Endothelial cell of umbilical vein (primary cell): ENCODE measurements at regions not wholly inside any gene's neighbourhood (a gene's known extent, or its start where the extent isn't known, plus 50 kb on each side); places are given as distances from the start of the nearest gene placed in this dataset.

Source experiments
- BruUV-seq: library from RNA; stranded (reverse); fragments of 400-500 nt; replicated peaks from 2 replicates; lab custom pipeline; 2021; lab: Mats Ljungman, UMichigan
- CTCF ChIA-PET: fragments of 300-600, 350-600 bp; sonication (Branson Sonifier 250); formaldehyde crosslinking; loops from one replicate; lab custom pipeline; 2021; ENCODE audit warnings: antibody characterized with exemption, inconsistent platforms; lab: Charles Lee
- POLR2A ChIA-PET: fragments of 300-600, 350-600 bp; sonication (Branson Sonifier 250); formaldehyde crosslinking; loops from one replicate; lab custom pipeline; 2021; ENCODE audit warnings: antibody characterized with exemption, inconsistent platforms; lab: Charles Lee
- DNase-seq: peaks from one replicate; pipeline ENCODE4 v3.0.0-alpha.2; 2011; ENCODE audit warnings: low read depth, low spot score
- FAIRE-seq: peaks from 2 replicates; lab custom pipeline; 2011; peaks lifted over from hg19 to GRCh38; lab: Jason Lieb, UNC
- H2AFZ ChIP-seq: 2 replicates; pipeline ENCODE4 v1.6.0; 2012; ENCODE audit warnings: low read depth, low read length, control low read depth, inconsistent platforms
- H3K27ac ChIP-seq: 2 replicates; pipeline ENCODE4 v1.5.1; 2011; ENCODE audit warnings: low read depth, mild to moderate bottlenecking, control low read depth, low read length, moderate library complexity; ENCODE audit not compliant: insufficient read depth
- H3K27me3 ChIP-seq, 2 experiments: 2 replicates each; pipeline versions ENCODE4 v1.6.0 to v1.6.1; 2011; ENCODE audit warnings: low read length in 2 of 2, mixed read lengths in 1 of 2; ENCODE audit not compliant: control insufficient read depth in 2 of 2, insufficient read depth in 2 of 2
- H3K36me3 ChIP-seq, 2 experiments: 2 replicates in 1 of 2; 3 replicates in 1 of 2; pipeline ENCODE4 v1.5.1; 2011; ENCODE audit warnings: low read length in 2 of 2, mild to moderate bottlenecking in 1 of 2, moderate library complexity in 1 of 2; ENCODE audit not compliant: control insufficient read depth in 2 of 2, insufficient read depth in 2 of 2; ENCODE audit errors: extremely low read depth in 1 of 2
- H3K4me1 ChIP-seq: 3 replicates; pipeline ENCODE4 v1.5.1; 2011; ENCODE audit warnings: mild to moderate bottlenecking, low read length; ENCODE audit not compliant: control insufficient read depth, insufficient read depth; ENCODE audit errors: extremely low read depth
- H3K4me2 ChIP-seq: 2 replicates; pipeline ENCODE4 v1.6.1; 2011; ENCODE audit warnings: low read length, control low read depth, mixed read lengths; ENCODE audit not compliant: insufficient read depth
- H3K4me3 ChIP-seq, 3 experiments: fragments of 200-600 bp in 1 of 3; sonication (generic), shearing (Covaris generic) in 1 of 3; replicated peaks in 1 of 3; 2 replicates each; pipeline ENCODE4 v1.5.1; 2011 to 2016; ENCODE audit warnings: control low read depth in 3 of 3, low read length in 3 of 3, mild to moderate bottlenecking in 2 of 3, inconsistent platforms in 1 of 3, low read depth in 1 of 3, moderate library complexity in 1 of 3; ENCODE audit not compliant: insufficient read depth in 1 of 3
- H3K79me2 ChIP-seq: 2 replicates; pipeline ENCODE4 v1.6.0; 2012; ENCODE audit warnings: low read length, inconsistent platforms; ENCODE audit not compliant: control insufficient read depth, insufficient read depth
- H3K9ac ChIP-seq: replicated peaks from 2 replicates; pipeline ENCODE3; 2011; ENCODE audit warnings: low read length, control low read depth; ENCODE audit not compliant: insufficient read depth; ENCODE audit errors: extremely low read depth
- H3K9me1 ChIP-seq: replicated peaks from 3 replicates; pipeline ENCODE4 v1.6.0; 2011; ENCODE audit warnings: mild to moderate bottlenecking, low read length; ENCODE audit not compliant: control insufficient read depth, insufficient read depth; ENCODE audit errors: extremely low read depth
- H3K9me3 ChIP-seq: replicated peaks from 2 replicates; pipeline ENCODE4 v1.5.1; 2012; ENCODE audit warnings: low read length, inconsistent platforms; ENCODE audit not compliant: control insufficient read depth, insufficient read depth
- H4K20me1 ChIP-seq: replicated peaks from 2 replicates; pipeline ENCODE3; 2011; ENCODE audit warnings: mild to moderate bottlenecking, low read length; ENCODE audit not compliant: control insufficient read depth, insufficient read depth; ENCODE audit errors: extremely low read depth
- CTCF ChIP-seq, 2 donors: IDR thresholded peaks; 1 replicate in 1 of 2; 2 replicates in 1 of 2; pipeline ENCODE4 v1.5.1; 2011; ENCODE audit warnings: low read length in 2 of 2, mild to moderate bottlenecking in 2 of 2, moderate library complexity in 2 of 2, control low read depth in 1 of 2, inconsistent platforms in 1 of 2, low read depth in 1 of 2; ENCODE audit not compliant: insufficient read depth in 1 of 2; ENCODE audit errors: extremely low read depth in 1 of 2
- EZH2 ChIP-seq: IDR thresholded peaks from 2 replicates; pipeline ENCODE4 v1.6.1; 2012; ENCODE audit warnings: borderline replicate concordance, low read depth, mild to moderate bottlenecking, moderate library complexity, low read length, inconsistent platforms; ENCODE audit not compliant: severe bottlenecking
- FOS ChIP-seq: IDR thresholded peaks from 2 replicates; pipeline ENCODE4 v1.6.1; 2011; ENCODE audit warnings: mild to moderate bottlenecking, low read length, moderate library complexity, borderline replicate concordance; ENCODE audit not compliant: insufficient read depth
- GATA2 ChIP-seq: IDR thresholded peaks from 2 replicates; pipeline ENCODE4 v1.7.0; 2011; ENCODE audit warnings: low read depth, mild to moderate bottlenecking, moderate library complexity, mixed read lengths, low read length; ENCODE audit not compliant: insufficient read length, insufficient read depth
- JUN ChIP-seq: IDR thresholded peaks from 2 replicates; pipeline ENCODE4 v1.6.1; 2011; ENCODE audit warnings: borderline replicate concordance, low read depth; ENCODE audit not compliant: insufficient read length, insufficient read depth
- MAX ChIP-seq: IDR thresholded peaks from 2 replicates; pipeline ENCODE4 v1.6.1; 2011; ENCODE audit not compliant: insufficient read depth, insufficient read length
- MYC ChIP-seq: IDR thresholded peaks from one replicate; pipeline ENCODE4 v1.6.1; 2011; ENCODE audit warnings: mild to moderate bottlenecking, low read depth, low read length
- POLR2A ChIP-seq: IDR thresholded peaks from 2 replicates; pipeline ENCODE4 v1.6.1; 2012; ENCODE audit warnings: low read depth, mild to moderate bottlenecking, control low read depth, low read length
- POLR2AphosphoS5 ChIP-seq: IDR thresholded peaks from 2 replicates; pipeline ENCODE4 v1.6.1; 2012; ENCODE audit warnings: low read depth, mild to moderate bottlenecking, control low read depth, low read length, moderate library complexity; ENCODE audit not compliant: insufficient read depth
- dilution Hi-C: fragments of 300-500 bp; cut with MboI; formaldehyde crosslinking; loops from one replicate; pipeline ENCODE4 v1.15.0; 2019; ENCODE audit warnings: low sequenced_read_pairs; ENCODE audit not compliant: extremely low pct_ligation_motif_present
- intact Hi-C: fragments of 100-400 bp; cut with micrococcal nuclease; formaldehyde crosslinking; loops from one replicate; pipeline ENCODE4 v1.10.0; 2022

- Histone ChIP-seq H3K9me3 (no peaks in the 10 kb centered on the region), H3K27me3 (no peaks in the 10 kb centered on the region), H4K20me1 (no peaks in the 10 kb centered on the region), H2AFZ (no peak overlapping the region), H3K9ac (no peak overlapping the region), H3K79me2 (no peaks in the 10 kb centered on the region), H3K36me3 (no peaks in the 10 kb centered on the region), H3K9me1 (no peaks in the 10 kb centered on the region), H3K4me2 (no peak overlapping the region), H3K4me3 (no peak overlapping the region), H3K27ac (no peak overlapping the region), H3K4me1 (no peaks in the 10 kb centered on the region)
- no peak for DNase-seq
- dilution Hi-C loops, result no loop called here
- TF ChIP-seq MAX (no peak), POLR2AphosphoS5 (no peak), CTCF (IDR thresholded peaks at IDR 0.05; ENCODE audit: extremely low read depth in 1 of 2, insufficient read depth in 1 of 2, low read depth in 1 of 2, low read length in 2 of 2) (no peak)
- intact Hi-C loops, result no loop called here
- no TSS peak for BruUV-seq
- FAIRE-seq, result no peak
- ChIA-PET POLR2A (no interaction called here), CTCF (interaction anchor here (0.8 kb wide), 1 partner anchor 346 kb away, joined by 3 read pairs; no protein-coding TSS in a partner anchor)
These were observed 464.2 kb downstream of the EBF1 start for GRCh38 chr5:158635565-158635964.

- Histone ChIP-seq H3K4me1 (no peaks in the 10 kb centered on the region), H3K36me3 (no peaks in the 10 kb centered on the region), H2AFZ (no peak overlapping the region), H3K9me1 (no peaks in the 10 kb centered on the region), H3K9ac (no peak overlapping the region), H3K27ac (no peak overlapping the region), H4K20me1 (no peaks in the 10 kb centered on the region), H3K4me2 (no peak overlapping the region), H3K4me3 (no peak overlapping the region), H3K27me3 (no peaks in the 10 kb centered on the region), H3K79me2 (no peaks in the 10 kb centered on the region), H3K9me3 (peaks cover 2% of the 10 kb centered on the region)
- dilution Hi-C loops (no loop called here), intact Hi-C loops (no loop called here)
- FAIRE-seq, result no peak
- ChIA-PET POLR2A (no interaction called here), CTCF (no interaction called here)
- no peak for DNase-seq
- BruUV-seq, result no TSS peak
- TF ChIP-seq POLR2A (no peak), CTCF (IDR thresholded peaks at IDR 0.05; ENCODE audit: extremely low read depth in 1 of 2, insufficient read depth in 1 of 2, low read depth in 1 of 2, low read length in 2 of 2) (no peak), FOS (no peak), MYC (no peak), POLR2AphosphoS5 (no peak), GATA2 (no peak), EZH2 (no peak), JUN (no peak)
These were observed 465.0 kb downstream of the EBF1 start for GRCh38 chr5:158634714-158635113.
